ENCODE measurements at regions not wholly inside any gene's neighbourhood (a gene's known extent, or its start where the extent isn't known, plus 50 kb on each side); places are given as distances from the start of the nearest gene placed in this dataset.

DNA sequence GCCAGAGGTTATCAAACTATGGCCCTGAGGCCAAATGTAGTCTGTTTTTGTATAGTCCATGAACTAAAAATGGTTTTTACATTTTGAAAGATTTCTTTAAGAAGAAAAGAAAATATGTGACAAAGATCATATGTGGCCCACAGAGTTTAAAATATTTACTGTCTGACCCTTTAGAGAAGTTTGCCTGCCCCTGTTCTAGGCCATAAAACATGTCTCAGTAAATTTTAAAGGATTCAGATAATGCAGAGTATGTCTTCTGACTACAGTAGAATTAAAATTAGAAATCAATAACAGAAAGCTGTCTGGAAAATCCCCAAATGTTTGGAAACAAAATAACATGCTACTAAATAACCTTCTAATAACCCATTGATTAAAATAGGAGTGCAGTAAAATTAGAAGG is 86.3 kb downstream of the KCNRG start:
- ChIA-PET CTCF (interaction anchor here (0.7 kb wide), 1 partner anchor 23 kb away, joined by 3 read pairs; no protein-coding TSS in a partner anchor), POLR2A (ENCODE audit: unreplicated experiment) (no interaction called here)
- H2BK120ac ChIP-seq (ENCODE audit: low read depth, low read length) = no peak overlapping the region
- no peak overlapping the region for H3K56ac ChIP-seq (ENCODE audit: extremely low read depth, insufficient read depth, low read length)
- in situ Hi-C loops (cut with MboI; ENCODE audit: low sequenced_read_pairs) = no loop called here
- no peak overlapping the region for H2AK5ac ChIP-seq (ENCODE audit: low read depth, low read length)
- peaks cover 21 to 34% of the 10 kb centered on the region in 2 experiments for H3K79me1 ChIP-seq (ENCODE audit: low read depth in 1 of 2, low read length in 2 of 2)
- peaks cover 16% of the 10 kb centered on the region; the same call in 1 of the 2 replicates for H4K20me1 ChIP-seq (ENCODE audit: insufficient read depth, low read length)
- no peaks in the 10 kb centered on the region for H3K9me1 ChIP-seq (ENCODE audit: insufficient read depth, low read length)
- dilution Hi-C loops (cut with HindIII; ENCODE audit: low sequenced_read_pairs, unreplicated experiment) = no loop called here
- H3K27me3 ChIP-seq (ENCODE audit: control insufficient read depth, insufficient read depth, low read length) = no peaks in the 10 kb centered on the region
- no peak overlapping the region for H3K4me3 ChIP-seq (ENCODE audit: insufficient read depth, low read depth, low read length)
- intact Hi-C loops (cut with micrococcal nuclease) = no loop called here
- H2AFZ ChIP-seq (replicated peaks; ENCODE audit: low read length, poor library complexity) = no peak overlapping the region
- H3K18ac ChIP-seq (ENCODE audit: low read depth, low read length) = no peak overlapping the region
- H4K8ac ChIP-seq (ENCODE audit: low read depth in 2 of 2, low read length in 2 of 2) = no peak overlapping the region
- TF ChIP-seq, protein P1, sequence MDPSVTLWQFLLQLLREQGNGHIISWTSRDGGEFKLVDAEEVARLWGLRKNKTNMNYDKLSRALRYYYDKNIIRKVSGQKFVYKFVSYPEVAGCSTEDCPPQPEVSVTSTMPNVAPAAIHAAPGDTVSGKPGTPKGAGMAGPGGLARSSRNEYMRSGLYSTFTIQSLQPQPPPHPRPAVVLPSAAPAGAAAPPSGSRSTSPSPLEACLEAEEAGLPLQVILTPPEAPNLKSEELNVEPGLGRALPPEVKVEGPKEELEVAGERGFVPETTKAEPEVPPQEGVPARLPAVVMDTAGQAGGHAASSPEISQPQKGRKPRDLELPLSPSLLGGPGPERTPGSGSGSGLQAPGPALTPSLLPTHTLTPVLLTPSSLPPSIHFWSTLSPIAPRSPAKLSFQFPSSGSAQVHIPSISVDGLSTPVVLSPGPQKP (IDR thresholded peaks at IDR 0.05; ENCODE audit: borderline replicate concordance, low read depth, low read length) = no peak
- TF ChIP-seq RAD21 (IDR thresholded peaks at IDR 0.05; ENCODE audit: low read length) = no peak
- H2BK5ac ChIP-seq (ENCODE audit: low read depth, low read length, poor library complexity, severe bottlenecking) = no peak overlapping the region
- no peak overlapping the region for H3K14ac ChIP-seq (replicated peaks; ENCODE audit: low read depth, low read length)
- no peak overlapping the region for H2AK9ac ChIP-seq (replicated peaks; ENCODE audit: low read depth, low read length, poor library complexity)
- no TSS peak for BruUV-seq (replicated peaks)
- peaks cover 5% of the 10 kb centered on the region; the same call in 1 of the 2 replicates for H3K36me3 ChIP-seq (ENCODE audit: control insufficient read depth, insufficient read depth, low read length)
- H3K4me2 ChIP-seq (ENCODE audit: low read depth, low read length) = no peak overlapping the region
- peaks cover 4% of the 10 kb centered on the region; the same call in 1 of the 2 replicates for H3K9me3 ChIP-seq (ENCODE audit: control insufficient read depth, insufficient read depth, low read length)
- no peak overlapping the region for H2BK15ac ChIP-seq (ENCODE audit: low read depth, low read length)
- H2BK20ac ChIP-seq (ENCODE audit: low read depth, low read length) = no peak overlapping the region
- DNase-seq (no peak), ATAC-seq (ENCODE audit: low read depth) (no peak)
- no peak overlapping the region for H3K23ac ChIP-seq (ENCODE audit: low read depth, low read length)
- H3K27ac ChIP-seq (ENCODE audit: insufficient read depth, low read length) = no peak overlapping the region
- no peak overlapping the region for H3K9ac ChIP-seq (ENCODE audit: low read depth, low read length)
- H4K91ac ChIP-seq (ENCODE audit: insufficient read depth, low read depth, low read length) = no peak overlapping the region
- no peak overlapping the region for H4K5ac ChIP-seq (ENCODE audit: low read depth, low read length)
- no peak overlapping the region for H3K4ac ChIP-seq (ENCODE audit: low read depth, low read length)
- H3K4me1 ChIP-seq (ENCODE audit: control insufficient read depth, insufficient read depth, low read length) = no peaks in the 10 kb centered on the region
